Activated T-cell treated with anti-CD3 and anti-CD28 coated beads for 24 hours (primary cell): ENCODE measurements at regions not wholly inside any gene's neighbourhood (a gene's known extent, or its start where the extent isn't known, plus 50 kb on each side); places are given as distances from the start of the nearest gene placed in this dataset.

Experiments
- DNase-seq: peaks from one replicate; pipeline ENCODE4 v3.0.0-alpha.2; 2020; ENCODE audit warnings: low read depth

DNA sequence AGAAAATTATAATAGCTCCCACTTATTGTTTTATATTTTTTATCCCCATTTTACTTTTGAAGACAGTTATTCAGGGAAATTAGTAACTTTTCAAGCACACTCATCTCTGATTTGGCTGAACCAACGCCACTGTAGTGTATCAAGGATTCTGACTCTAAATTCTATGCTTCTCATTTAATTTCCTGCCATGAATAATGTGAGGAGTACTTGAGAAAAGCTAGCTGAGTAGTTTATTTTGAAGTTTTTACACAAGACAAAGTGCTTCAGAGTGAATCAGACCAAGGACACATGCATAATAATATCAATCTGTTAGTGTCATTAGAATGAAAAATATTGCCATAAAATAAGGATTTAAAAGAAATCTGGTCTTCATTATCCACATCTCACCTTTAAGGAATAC is 329.9 kb downstream of the SLITRK6 start:
- DNase-seq: no peak

DNA sequence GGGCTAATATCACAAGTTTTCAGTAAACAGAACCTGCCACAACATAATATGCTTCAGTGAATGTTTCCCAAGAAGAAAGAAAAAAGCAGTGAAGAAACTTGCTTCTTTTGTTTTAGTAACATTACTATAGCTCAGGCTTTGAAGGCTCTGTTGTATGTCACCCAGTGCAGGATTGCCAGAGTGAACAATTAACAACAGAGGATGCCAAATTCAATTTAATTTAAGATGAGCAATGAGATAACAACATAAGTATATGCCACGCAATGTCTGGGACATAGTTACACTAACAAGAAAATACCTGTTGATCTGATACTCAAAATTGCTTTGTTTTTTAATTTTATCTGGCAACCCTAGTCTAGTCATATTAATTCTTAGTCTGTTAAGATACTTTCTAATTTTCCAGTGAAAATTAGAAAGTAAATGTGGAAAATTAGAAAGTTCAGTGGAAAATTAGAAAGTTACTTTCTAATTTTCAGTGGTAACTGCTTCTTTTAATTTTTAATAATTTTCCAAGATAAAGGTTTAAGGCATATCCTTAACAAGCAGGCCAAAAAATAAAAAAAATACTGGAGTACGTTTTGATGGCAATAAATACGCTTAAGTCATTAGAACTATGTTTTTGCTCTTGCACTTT is 336.3 kb downstream of the SLITRK6 start:
- no peak for DNase-seq

DNA sequence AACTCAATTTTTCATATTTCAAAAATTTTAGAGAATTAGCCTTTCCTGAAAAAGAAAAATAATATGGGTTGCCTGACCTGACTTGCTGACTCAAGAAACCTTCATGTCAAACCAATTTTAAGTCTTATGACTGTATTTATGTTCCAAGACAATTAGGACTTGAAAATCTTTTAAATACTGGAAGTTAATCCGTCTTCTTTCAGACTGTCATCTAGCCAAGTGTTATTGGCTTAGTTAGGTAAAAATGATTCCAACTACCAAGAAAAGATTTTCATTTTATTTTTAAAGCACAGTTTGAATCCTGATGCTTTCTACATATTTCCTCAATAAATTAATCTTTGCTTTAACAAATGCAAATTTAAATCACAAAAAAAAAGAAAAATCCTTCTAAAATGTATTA is 337.6 kb downstream of the SLITRK6 start:
- DNase-seq: no peak

DNA sequence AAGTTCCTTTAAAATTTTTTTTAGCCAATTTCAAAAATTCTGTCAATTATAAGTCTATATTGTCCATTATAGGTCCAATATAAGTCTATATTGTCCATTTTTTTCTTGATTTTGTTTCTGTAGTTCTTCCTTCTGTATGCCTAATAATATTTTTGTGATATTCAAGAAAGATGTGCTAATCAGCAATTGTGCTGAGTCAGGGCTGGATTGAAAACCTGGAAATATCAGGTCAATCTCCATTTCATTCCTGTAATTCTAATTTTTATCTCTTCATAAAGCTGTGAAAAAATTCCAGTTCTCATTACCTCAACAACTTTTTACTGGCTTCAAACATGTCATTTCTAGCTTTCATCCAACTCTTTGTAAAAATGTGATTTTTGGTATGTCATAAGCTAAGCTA is 353.7 kb downstream of the SLITRK6 start:
- DNase-seq: no peak

- no peak for DNase-seq
Measured at GRCh38 chr13:85441975-85442374, 357.2 kb downstream of the SLITRK6 start.

DNA sequence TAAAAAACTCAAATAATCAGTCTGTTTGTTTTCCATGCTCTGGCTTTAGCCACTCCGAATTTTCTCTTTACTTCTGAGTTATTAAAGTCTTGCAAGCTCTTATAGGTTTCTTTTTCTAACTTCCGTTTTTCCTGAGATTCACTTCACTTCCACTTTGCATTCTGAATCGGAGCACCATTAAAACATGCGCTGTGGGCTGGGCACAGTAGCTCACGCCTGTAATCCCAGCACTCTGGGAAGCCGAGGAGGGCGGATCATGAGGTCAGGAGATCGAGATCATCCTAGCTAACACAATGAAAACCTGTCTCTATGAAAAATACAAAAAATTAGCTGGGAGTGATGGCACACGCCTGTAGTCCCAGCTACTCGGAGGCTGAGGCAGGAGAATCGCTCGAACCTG is 357.9 kb downstream of the SLITRK6 start:
- DNase-seq: no peak

DNA sequence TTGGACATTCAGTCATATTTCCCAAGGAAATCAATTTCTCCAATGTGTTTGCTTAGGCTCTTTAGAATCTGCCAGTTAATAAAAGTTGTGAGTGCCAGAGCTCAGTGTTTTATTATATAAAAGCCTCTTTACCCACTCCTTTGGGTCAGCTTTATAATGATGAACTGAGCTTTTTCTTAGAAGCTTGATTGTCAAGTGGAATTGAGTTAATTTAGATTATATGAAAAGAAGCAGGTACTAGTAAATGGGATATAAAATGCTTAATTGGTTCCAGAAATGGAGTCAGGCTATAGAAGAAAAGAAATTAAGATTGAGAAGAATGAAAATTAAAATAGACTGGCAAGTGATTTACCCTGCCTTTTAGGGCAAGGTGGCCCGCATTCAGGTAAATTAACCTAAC is 363.2 kb downstream of the SLITRK6 start:
- DNase-seq: no peak

GRCh38 chr13:85434927-85435326 is 364.3 kb downstream of the SLITRK6 start:
- DNase-seq: no peak

DNA sequence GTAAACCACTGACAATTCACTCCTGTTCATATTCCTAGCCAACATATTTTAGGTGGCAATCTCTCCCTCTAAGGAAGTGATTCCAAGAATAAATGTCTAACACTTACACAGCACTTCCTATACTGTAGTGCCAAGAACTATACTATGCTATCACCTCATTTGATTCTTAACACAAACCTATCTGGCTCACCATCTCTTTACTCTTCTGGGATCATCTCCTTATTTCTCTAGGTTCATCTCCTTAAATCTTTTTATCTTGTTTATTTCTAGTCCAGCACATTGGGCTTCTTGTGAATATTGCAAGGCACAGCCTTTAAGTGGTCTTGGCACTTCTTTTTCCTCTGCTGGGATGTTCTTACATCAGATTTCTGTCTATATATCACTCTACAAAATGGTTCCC is 366.3 kb downstream of the SLITRK6 start:
- no peak for DNase-seq

- no peak for DNase-seq
Measured at GRCh38 chr13:85431720-85432119, 367.5 kb downstream of the SLITRK6 start.

GRCh38 chr13:85430216-85430794 is 368.9 kb downstream of the SLITRK6 start:
- no peak for DNase-seq

DNA sequence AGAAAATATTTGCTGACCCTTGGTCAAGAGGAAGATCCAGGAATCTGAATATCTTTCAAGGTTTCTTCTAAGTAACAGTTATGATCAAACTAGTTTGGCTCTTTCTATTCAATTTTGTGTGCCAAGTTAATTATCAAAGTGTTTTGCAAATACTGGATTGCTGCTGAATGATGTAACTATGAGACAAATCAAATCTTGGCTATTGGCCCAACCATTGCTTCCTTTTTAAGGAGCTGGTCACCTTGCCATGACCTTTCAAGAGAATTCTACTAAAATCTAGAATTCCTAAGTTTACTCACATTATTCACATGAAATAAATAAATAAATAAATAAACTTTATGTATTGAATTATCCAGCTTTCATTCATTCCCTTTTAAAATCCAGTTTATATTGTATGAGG is 371.8 kb downstream of the SLITRK6 start:
- DNase-seq: no peak

- DNase-seq: no peak
Measured at GRCh38 chr13:85420136-85420535, 379.1 kb downstream of the SLITRK6 start.

GRCh38 chr13:85419611-85420010 is 379.6 kb downstream of the SLITRK6 start:
- no peak for DNase-seq

DNA sequence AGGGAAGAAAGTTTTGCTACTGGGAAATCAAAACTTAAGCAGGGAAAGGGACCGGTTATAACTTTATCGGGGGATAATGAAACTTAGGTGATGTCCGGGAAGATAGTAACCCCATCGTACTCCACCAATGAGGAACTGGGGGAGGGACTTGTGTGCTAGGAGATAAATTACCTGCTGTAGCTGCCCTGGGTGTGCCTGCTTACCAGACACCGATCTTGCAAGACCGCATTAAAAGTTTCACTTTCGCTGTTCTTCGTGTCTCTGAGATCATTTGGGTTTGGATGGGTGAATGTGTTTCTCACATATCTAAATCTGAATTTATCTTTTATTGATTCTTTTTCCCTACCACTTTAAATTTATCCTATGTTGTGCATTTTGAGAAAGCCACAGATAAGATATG is 381.4 kb downstream of the SLITRK6 start:
- no peak for DNase-seq

- no peak for DNase-seq
Measured at GRCh38 chr13:85413664-85414063, 385.6 kb downstream of the SLITRK6 start.

DNA sequence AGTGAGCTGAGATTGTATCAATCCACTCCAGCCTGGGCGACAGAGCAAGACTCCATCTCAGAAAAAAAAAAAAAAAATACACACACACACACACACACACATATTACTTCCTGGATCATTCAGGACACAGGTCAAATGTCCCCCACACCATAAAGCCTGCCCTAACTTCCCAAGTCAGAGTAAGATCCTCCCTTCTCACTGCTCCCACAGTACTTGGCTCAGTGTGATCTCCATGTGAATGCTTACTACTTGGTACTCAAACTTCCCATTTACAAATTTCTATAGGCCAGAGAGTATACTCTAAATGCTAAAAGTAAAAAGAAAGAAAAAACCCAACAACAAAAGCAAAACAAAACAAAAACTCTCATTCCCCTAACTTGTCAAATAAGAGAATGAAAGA is 386.8 kb downstream of the SLITRK6 start:
- DNase-seq: no peak

- no peak for DNase-seq
Measured at GRCh38 chr13:85411591-85411990, 387.6 kb downstream of the SLITRK6 start.

- no peak for DNase-seq
Measured at GRCh38 chr13:85408415-85408814, 390.8 kb downstream of the SLITRK6 start.

DNA sequence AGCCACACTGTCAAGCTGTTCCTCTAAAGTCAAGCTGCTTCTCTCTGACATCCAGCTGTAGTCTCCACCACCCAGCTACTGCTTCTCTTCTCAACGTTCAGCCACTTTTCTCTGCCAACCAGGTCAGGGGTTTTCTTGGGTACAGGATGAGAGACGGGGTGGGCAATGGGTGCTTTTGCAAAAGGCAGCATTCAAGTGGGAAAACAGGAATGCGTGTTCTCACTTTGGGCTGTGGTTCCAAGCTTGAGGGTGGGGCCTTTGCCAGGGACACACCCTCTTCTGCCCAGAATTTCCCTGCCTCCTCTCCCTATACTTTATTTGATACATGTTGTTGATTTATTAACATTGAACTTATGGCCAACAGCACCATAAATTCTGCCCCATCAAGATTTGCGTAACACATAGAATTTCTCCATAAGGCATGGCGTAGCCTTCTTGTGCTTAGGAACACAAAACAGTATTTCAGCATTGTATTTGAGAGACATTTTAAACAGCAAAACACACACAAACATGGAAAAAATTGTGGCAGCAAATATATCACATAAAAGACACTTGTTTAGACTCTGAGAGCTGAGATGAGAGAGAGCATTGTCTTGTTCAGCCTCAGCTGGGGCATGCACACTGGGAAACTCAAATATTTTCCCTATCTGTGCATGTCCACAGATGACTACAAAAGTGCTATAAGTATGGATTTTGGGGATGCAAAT is 392.8 kb downstream of the SLITRK6 start:
- DNase-seq: no peak

DNA sequence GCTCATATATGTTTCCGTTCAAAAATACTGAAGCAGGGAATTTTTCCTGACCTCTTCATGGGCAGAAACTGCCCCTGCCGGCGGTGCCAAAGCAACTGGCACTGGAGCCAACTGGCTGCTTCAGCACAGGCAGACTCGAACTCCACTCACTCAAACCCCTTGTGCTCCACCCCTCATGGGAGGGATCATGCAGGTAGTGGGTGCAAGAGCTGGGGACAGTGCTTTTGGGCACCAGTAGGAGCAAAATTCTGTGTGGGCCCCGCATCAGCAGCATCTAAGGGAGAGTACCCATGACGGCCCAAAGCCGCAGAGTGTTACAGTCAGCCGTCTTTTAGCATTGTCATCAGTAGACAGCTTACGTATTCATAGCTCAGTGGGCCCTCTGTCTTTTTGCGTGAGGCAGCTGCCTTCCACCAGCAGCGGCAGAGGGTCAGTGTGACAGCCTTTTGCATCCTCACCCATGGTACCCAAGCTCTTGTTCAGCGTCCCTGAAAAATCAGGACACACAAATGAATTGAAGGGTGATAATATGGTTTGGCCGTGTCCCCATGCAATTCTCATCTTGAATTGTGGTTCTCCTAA is 393.8 kb downstream of the SLITRK6 start:
- DNase-seq: no peak

DNA sequence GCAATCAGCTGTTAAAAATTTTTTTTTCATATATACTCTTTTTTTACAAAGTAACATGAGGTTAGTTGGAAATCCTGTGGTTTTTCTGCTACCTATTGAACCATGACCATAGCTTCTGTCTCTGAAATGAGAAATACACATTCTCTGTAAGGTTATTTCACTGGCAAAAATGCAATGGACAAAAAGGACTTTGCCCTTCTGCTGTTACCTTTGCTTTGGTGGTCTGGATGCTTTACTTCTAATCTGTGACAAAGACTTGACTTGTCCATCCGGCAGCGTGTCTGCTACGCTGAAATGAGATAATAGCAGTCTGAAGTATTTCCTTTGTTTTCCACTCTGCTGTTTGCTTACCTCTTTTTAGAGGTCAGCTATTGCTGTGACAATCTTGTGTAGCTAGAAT is 412.8 kb downstream of the SLITRK6 start:
- DNase-seq: no peak

DNA sequence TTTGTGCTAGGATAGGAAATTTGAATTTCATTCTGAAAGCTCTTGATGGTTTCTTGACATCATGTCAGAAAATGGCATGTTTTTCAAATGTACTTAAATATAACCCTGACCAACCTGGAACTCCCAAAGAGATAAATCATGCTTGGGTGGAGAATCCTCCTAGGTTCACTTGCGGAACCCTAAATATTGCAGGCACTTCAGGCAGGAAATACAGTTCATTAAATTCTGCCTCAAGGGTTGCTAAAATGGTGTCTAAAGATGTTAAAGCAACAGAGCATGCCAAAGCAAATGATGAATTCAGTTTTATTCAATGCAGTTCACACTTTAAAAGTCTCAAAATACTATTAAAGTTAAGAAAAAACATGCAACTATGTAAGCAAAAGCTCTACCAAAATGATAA is 415.9 kb downstream of the SLITRK6 start:
- DNase-seq: no peak
